Activated naive CD8-positive, alpha-beta T cell treated with anti-CD3 and anti-CD28 coated beads, Interleukin-2, amount 50 U/mL, for 16 hours (primary cell): ENCODE measurements at regions not wholly inside any gene's neighbourhood (a gene's known extent, or its start where the extent isn't known, plus 50 kb on each side); places are given as distances from the start of the nearest gene placed in this dataset.

Experiments
- DNase-seq: peaks from one replicate; pipeline ENCODE4 v3.0.0-alpha.2; 2020; ENCODE audit warnings: low read depth, low spot score

DNA sequence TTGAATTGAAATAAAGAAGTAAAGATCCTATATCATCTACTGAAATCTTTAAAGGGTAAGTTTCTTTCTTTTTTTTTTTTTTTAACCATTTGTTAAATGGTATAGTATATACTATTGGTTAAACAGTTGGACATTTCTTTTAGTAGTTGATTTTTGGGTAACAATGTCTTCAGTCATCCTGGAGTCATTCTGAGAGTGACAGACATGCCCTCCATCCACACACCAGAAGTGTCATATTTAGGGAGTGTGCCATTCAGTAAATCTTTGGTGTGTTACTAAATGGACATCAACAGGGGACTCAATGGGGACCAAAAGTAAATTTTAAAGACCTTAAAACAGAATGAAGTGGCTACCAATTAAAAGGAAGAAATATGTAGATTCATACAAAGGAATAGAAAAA lies 50.8 kb upstream of the SLC39A10 start:
- no peak for DNase-seq

DNA sequence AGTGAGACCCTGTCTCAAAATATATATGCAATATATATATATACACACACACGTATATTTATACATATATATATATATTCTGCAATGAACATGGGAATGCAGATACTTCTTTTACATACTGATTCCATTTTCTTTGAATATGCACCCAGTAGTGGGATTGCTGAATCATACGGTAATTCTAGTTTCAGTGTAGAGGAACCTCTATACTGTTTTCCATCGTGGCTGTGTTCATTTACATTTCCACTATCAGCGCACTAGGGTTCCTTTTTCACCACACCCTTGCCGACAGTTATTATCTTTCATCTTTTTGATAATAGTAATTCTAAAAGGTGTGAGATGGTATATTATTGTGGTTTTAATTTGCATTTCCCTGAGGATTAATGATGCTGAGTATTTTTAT lies 52.3 kb upstream of the SLC39A10 start:
- DNase-seq = no peak

DNA sequence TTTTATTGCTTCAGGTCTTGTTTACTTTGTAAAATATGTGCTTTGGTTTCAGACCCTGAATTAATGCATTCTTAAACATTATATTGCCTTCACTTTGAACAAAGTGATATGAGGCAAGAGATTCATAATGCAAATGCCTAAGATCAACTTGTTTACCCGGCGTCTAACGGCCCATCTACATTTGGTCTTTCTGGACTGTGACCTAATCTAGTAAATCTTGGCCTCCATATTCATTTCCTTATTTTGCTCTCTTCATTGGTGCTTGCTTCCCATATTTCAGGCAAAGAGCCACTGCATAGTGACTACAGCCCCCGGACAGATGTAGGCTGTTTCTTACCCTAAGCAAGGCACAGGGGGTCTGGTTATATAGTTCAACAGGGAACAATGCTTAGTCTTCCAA lies 53.0 kb upstream of the SLC39A10 start:
- no peak for DNase-seq

DNA sequence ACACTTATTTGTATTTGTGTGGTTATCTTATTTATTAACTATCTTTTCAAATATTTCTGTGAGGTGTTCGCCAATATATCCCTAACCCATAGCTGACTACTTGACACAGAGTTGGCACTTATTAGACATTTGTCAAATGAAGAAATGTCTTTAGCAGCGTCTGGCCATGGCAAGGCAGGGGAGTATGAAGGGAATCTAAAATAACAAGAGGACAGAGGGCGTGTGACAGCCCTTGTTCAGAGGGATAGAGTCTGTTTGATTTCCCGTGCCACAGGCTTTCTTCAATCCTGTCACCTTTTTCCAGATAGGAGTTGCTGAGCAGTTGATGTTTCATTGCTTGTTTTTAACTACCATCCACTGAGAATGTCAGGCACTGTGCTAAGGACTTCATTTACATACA lies 53.6 kb upstream of the SLC39A10 start:
- DNase-seq = no peak

DNA sequence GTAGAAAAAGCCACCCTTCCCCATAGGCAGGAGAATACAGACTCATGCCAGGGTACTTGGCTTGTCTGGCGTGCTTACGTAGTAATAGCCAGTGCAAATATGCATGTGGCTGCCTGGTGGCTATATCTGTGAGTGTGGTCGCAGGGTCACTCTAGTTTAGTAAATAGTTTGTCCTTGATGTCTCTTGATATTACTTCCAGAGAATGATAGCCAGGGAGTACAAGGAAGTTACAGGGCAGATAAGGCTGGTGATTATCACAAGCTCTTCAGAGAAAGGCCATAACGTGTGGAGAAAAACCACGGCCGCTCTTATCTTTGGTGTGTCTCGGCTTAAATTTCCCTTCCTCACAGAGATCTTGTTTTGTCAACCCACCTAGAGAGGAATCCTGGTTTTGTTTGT lies 54.3 kb upstream of the SLC39A10 start:
- DNase-seq = no peak

DNA sequence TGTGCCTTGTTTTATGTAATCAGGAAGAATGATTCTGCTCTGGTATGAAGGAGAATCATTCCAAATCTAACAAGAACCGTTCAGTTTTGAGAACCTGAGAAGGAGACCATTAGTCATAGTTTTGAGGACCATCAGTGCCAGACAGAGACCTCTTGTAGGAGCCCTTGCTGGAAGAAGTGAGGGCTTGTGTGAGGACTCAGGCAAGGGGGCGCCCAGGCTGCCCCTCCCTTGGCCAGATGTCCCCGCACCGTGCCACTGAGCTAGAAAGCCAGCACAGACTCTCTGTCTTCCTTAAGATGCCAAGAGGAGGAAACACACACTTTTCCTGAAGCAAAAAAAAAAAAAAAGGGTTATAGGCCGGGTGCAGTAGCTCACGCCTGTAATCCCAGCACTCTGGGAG lies 55.7 kb upstream of the SLC39A10 start:
- no peak for DNase-seq

DNA sequence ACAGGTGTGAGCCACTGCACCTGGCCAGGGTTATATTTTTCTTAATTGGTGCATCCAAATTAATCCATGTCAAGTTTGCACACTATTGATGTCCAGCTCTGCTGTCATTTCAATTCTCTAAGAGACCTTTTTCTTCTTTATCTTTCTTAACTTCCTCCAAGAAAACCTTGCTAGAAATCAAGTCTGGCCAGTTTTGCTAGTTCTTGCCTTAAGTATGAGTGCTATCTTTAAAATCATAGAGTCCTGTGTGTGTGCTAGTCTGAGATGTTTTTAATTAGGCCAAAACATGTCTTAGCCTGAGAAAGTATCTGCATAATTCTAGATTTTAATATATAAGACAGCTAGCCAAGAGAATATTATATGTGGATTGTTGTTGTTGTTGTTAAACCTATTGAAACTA lies 56.2 kb upstream of the SLC39A10 start:
- DNase-seq = no peak

DNA sequence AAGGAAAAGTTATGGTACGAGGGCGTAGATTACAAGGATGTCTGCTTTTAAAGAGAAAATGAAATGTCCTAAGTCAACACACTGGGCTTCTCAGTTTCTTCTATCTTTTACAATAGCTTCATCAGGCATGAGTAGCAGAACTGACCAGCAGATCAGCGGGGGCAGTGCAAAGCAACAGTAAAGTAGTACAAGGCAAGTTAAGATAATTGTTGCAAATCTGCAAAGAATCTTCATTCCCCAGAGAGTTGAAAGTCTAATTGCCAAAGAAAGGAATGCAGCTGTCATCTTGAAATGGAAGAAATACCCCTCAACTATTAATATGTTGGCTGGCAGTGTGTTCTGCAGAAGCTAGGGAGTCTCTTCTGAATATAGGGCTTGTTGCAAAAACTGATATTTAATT lies 60.2 kb upstream of the SLC39A10 start:
- DNase-seq = no peak

DNA sequence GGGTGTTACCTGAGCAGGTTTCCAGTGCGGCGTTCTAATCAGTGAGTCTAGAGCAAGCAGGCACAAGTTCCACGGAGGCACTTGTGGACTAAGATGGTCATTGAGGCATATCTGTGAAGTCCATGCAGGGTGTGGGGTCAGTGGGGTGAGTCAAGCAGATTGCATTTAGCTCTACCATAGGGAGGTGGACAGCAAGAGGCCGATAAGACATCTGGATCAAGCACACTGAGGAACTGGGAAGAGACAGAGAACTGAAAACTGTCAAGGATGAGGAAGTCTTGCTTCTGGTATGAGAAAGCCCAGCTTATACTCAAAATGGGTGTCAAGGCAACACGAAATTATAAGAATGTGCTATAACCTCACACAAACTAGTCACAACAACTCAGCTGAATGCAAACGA lies 61.2 kb upstream of the SLC39A10 start:
- DNase-seq = no peak

DNA sequence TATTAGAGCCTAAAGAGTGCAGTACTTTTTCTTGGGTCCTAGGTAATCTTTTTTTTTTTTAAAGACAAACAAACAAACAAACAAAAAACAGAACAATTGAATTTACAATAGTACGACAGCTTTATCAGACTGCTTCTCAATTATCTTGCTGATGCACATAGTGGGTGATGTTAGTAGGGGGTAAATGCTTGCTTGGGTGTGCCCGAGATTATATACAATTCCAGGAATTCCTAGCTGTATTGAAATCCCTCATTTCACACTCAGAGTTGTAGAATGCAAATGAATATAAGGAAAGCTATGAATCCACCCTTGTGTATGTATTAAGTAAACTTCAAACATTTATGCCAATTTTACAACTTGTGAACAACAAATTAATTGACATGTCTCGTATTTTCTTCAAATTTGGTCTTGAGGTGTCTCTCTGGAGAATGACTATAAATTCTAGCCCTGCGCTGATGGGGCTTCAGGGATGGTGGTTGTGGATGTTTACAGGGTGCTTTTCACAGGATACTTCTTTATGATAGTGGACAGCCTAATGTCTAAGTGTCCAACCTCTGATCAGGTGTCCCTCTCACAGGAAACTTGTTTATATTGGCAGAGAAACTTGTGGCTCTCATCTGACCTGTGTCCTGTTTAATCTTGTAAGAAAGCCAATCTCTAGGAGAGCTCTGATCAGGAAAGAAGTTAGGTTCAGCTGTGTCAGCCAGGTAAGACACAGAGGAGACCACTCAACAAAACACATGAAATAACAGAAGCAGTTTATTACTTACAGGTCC lies 61.9 kb upstream of the SLC39A10 start:
- no peak for DNase-seq

DNA sequence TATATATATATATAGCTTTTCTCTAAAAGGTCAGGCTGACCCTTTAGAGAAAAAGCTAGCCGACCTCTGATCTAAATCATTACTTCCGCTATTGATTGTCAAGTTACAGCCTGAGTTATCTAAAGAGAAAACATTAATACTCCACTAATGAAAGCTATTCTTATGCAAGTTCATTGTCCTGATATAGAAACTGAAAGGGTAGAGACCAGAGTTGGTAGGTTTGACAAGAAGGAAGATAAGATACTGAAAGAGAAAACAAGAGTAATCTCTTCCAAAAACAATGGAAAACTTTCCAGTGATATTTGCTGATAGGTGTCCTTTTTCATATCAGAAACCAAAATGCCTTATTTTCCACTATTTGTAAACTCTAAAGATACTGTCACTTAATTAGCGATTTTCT lies 62.8 kb upstream of the SLC39A10 start:
- no peak for DNase-seq

DNA sequence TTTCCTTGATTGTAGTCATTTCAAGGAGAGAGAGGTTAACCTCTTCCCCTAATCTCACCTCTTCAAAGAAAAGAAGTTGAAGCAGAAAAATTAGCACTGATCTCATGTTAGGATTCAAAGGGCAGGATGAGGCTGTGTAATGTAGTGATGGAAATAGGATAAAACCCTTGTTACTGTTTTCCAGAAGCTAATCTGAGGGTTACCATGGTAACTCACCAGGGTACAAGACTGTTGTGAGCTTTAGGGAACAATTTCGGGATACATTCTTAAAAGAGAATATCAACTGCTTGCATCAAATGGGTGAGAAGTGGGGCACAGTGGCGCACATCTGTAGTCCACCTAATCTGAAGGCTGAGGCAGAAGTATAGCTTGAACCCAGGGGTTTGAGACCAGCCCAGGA lies 64.9 kb upstream of the SLC39A10 start:
- DNase-seq = no peak

DNA sequence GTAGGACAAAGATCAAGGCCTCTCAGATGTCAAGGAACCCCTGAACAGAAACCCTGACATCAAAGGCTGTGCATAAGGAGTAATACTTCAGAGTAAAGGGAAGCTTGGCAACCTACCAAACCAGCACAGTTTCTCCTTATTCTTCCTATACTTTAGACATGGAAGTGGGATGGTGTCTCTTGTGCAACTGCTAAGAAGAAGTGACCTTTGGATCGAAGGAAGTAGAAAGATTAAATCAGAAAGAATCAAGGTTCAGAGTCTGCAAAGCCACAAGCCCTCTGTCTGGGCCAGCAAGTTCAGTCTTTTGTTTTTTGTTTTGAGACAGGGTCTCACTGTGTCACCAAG lies 66.2 kb upstream of the SLC39A10 start:
- no peak for DNase-seq

DNA sequence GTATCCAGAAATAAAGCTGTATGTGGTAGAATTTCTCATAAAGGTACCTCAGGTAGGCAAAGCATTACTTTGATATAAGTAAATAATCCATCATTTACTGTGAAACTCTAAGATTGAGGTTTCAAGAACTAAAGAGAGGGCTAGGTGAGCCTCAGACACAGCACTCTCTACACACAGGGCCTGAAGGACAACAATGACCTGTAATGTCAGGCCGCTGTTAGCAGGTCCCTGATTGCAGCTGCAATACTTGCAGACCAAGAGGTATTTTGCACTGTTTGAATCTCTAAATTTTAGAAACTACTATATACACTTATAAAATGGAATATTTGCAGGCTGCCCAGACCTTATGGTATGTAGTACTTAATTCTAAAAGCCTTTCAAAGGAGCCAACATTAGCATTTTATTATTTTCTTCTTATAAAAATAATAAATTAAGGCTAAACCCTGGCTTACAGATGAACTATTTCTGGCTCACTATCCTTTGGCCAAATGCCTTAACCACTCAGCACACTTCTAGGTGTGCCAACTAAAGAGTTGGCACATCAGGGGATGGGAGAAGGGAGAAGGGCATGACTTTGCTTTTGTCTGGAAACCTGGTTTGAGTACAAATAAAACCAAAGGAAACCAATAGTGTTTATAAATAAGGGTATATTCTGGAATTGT lies 66.7 kb upstream of the SLC39A10 start:
- no peak for DNase-seq

DNA sequence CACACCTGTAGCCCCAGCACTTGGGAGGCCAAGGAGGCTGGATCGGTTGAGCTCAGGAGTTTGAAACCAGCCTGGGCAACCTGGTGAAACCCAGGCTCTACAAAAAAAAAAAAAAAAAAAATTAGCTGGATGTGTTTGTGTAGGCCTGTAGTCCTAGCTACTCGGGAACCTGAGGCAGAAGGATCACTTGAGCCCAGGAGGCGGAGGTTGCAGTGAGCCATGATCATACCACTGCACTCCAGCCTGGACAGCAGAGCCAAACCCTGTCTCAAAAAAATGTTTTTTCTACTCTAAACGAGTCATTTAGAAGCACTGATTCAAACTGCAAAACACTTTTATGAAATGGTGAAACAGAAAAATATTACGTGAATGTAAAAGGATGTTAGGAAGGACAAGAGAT lies 69.1 kb upstream of the SLC39A10 start:
- no peak for DNase-seq

DNA sequence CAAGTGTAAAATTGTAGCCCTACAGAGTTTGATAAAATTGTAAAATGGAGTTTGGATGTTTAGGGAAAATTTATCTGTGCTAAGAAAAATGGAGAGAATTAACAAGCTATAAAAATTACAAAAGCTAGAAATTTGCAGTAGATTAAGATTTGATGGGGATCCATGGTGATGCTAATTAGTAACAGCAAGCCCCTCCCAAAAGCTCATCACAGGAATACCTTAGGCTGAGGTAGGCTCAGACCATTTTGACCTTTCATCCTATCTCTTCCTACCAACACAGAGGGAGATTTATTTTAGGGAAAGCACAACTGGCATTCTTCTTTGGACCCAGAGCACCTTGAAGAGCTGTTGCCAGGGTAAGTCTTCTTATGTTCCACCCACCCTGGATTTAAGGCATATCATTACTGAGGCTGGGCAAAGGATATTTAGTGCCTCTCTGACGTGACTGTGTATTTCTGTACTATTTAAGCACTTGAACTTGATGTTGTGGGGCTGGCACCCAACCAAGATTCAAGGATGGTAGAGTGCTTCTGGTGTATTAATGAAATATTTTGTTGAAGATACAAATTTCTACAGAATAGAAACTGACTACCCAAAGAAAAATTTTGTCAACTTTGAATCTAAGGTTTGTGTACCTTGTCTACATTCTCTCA lies 70.8 kb upstream of the SLC39A10 start:
- DNase-seq = no peak

DNA sequence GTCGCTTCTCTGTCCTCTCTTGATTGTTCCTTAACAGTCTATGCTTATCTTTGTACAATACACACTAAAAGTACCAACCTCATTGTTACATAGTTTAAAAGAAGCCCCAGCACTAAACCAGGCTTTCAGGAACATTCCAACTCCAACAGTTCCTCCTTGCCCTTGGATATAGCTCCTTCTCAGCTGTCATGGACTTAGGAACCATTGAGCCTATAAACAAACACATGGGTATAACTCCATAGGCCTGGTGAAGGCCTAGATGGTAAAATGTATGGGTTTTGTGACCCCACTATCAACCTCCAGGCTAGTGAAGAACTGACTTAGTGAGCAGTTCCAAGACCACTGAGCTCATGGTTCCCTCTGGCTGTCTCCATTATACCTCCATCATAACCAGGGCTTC lies 74.8 kb upstream of the SLC39A10 start:
- no peak for DNase-seq

DNA sequence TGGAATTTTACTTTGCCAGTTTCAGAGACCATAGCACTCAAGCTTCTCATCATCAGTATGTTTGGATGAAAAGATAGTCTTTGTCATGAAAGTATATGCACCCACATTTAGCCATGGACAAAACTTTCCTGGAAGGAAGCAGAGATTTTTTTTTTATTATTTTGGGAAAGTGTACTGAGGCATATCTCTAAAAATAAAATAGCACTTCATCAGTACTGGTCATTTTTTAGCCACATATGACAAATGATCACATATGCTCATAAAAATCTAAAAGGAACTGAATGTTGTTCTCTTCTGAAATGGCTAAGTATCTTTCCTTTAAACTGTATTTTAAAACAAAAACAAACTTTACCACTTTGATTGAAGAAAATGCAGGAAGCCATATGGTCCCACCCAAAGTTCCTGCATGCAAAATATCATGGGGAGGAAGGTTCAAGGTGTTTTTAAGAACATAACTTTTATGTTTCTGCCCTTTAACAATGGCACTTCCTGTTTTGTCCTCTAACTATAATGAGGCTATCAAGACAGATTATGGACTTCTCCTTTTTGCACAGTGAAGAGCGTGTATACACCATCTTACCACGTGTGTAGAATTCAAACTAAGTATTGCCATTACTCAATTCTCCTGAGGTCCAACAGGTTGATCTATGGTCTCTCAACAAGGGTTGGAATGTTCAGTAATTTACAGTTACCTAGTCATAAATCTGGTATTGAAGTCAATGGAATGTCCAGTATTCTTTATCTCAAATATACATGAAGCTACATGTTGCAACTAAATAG lies 77.1 kb upstream of the SLC39A10 start:
- no peak for DNase-seq

DNA sequence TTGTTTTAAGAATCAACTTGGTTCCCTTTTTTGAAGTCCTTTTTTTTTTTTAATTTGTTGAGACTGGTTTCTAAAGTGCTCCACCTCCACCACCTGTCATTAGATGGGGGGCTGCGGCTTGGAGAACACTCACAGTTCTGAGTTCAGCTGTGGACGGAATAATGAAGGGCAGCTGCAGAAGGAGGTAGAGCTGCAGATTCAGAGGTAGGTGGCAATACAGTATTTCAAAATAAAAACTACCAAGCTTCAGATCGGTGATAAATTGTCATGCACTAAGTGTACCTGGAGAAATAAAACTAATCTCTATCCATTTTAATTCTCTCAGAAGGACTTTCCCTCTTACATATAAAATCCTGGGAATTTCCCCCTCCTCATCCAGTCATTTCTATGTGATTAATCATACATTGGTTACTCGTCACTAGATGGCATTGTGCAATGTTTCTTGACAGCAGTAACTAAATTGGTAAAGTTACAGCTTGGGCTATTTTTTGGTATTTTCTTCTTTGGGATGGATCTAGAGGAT lies 81.1 kb upstream of the SLC39A10 start:
- DNase-seq = no peak

DNA sequence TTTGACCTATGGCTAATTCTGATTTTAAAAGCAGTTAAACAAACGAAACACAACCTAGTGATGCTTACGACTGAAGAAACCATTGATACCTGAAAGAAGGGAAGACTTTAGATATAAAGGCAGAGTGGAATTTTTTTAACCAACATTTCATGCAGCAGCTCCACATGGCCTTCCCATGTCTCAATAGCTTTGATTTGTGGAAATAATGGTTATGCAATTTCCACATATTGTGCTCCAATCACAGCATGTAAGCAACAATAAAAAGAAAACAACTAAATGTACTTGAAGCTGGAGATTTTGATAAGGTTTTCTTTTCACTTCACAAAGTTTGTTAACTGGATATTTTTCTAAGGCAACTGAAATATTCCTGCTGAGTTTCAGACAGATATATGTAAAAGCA lies 82.0 kb upstream of the SLC39A10 start:
- no peak for DNase-seq

DNA sequence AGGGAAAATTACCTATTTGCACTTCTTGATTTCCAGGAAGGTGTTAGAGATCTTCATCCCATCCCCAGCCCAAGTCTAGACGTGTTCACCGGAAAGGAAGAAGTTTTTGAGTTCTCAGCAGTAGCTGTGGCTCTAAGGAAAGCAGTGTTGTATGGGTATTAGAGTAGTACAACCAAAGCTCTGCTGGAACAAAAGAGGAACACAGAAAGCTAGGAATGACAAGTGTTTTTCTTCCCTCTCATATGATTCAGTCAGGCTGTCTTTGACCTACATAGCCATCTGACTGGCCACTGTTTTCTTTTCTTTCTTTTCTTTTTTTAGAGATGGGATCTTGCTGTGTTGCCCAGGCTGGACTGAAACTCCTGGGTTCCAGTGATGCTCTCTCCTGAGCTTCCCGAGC lies 82.7 kb upstream of the SLC39A10 start:
- no peak for DNase-seq
